ENCODE measurements at regions not wholly inside any gene's neighbourhood (a gene's known extent, or its start where the extent isn't known, plus 50 kb on each side); places are given as distances from the start of the nearest gene placed in this dataset.

GRCh38 chr6:81126150-81126549, 626.3 kb downstream of the TENT5A start:
- CTCF ChIA-PET (ENCODE audit: unreplicated experiment) = no interaction called here
- BruUV-seq (replicated peaks) = no TSS peak
- H3K27ac ChIP-seq (ENCODE audit: low read depth, low read length, poor library complexity, severe bottlenecking) = no peak overlapping the region
- no peak overlapping the region for H3K4me3 ChIP-seq (ENCODE audit: low read depth, low read length, poor library complexity, severe bottlenecking)
- H3K4me1 ChIP-seq (ENCODE audit: insufficient read depth, low read length, poor library complexity, severe bottlenecking) = no peaks in the 10 kb centered on the region
- H3K9me3 ChIP-seq (ENCODE audit: low read length) = no peaks in the 10 kb centered on the region
- intact Hi-C loops (cut with micrococcal nuclease; ENCODE audit: unreplicated experiment) = no loop called here
- H3K36me3 ChIP-seq (ENCODE audit: insufficient read depth, low read length) = no peaks in the 10 kb centered on the region
- H3K4me2 ChIP-seq (ENCODE audit: low read length) = no peak overlapping the region
- no peak overlapping the region for H2AFZ ChIP-seq (ENCODE audit: low read length)
- H4K20me1 ChIP-seq (ENCODE audit: insufficient read depth, low read length) = no peaks in the 10 kb centered on the region
- H3K9me2 ChIP-seq (ENCODE audit: insufficient read depth, low read length) = no peaks in the 10 kb centered on the region
- POLR2A ChIA-PET = no interaction called here
- TF ChIP-seq CTCF (conservative IDR thresholded peaks at IDR 0.05; ENCODE audit: low read length) (no peak), EZH2phosphoT487 (IDR thresholded peaks at IDR 0.05; ENCODE audit: borderline replicate concordance, low read depth, low read length) (no peak)
- DNase-seq (ENCODE audit: low spot score) = no peak
- H3K79me2 ChIP-seq (ENCODE audit: insufficient read depth, low read depth, low read length) = no peaks in the 10 kb centered on the region

DNA sequence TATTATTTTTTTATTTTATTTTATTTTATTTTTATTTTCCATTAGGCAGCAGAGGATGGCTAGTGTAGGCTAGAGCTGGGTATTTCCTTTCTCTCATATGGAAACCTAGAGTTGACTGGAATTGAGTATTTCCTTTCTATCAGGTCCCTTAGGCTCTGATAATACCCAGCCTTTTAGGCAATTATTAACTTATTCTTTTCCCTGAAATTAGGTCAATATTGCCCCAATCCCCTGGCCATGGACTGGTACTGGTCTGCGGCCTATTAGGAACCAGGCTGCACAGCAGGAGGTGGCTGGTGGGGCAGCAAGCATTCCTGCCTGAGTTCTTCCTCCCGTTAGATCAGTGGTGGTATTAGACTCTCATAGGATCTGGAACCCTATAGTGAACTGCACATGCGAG, 632.2 kb downstream of the TENT5A start:
- no peak overlapping the region for H3K4me3 ChIP-seq (ENCODE audit: low read depth, low read length, poor library complexity, severe bottlenecking)
- BruUV-seq (replicated peaks) = no TSS peak
- H3K4me1 ChIP-seq (ENCODE audit: insufficient read depth, low read length, poor library complexity, severe bottlenecking) = no peaks in the 10 kb centered on the region
- no peak for DNase-seq (ENCODE audit: low spot score)
- H3K4me2 ChIP-seq (ENCODE audit: low read length) = no peak overlapping the region
- CTCF ChIA-PET (ENCODE audit: unreplicated experiment) = no interaction called here
- POLR2A ChIA-PET = interaction anchor here (0.6 kb wide), 1 partner anchor 14 kb away, joined by 3 read pairs; no protein-coding TSS in a partner anchor
- no peak overlapping the region for H2AFZ ChIP-seq (ENCODE audit: low read length)
- no peaks in the 10 kb centered on the region for H4K20me1 ChIP-seq (ENCODE audit: insufficient read depth, low read length)
- H3K27ac ChIP-seq (ENCODE audit: low read depth, low read length, poor library complexity, severe bottlenecking) = no peak overlapping the region
- no peaks in the 10 kb centered on the region for H3K9me2 ChIP-seq (ENCODE audit: insufficient read depth, low read length)
- no peak for TF ChIP-seq EZH2phosphoT487 (IDR thresholded peaks at IDR 0.05; ENCODE audit: borderline replicate concordance, low read depth, low read length)
- no peak for TF ChIP-seq CTCF (conservative IDR thresholded peaks at IDR 0.05; ENCODE audit: low read length)
- intact Hi-C loops (cut with micrococcal nuclease; ENCODE audit: unreplicated experiment) = no loop called here
- H3K9me3 ChIP-seq (ENCODE audit: low read length) = no peaks in the 10 kb centered on the region
- no peaks in the 10 kb centered on the region for H3K36me3 ChIP-seq (ENCODE audit: insufficient read depth, low read length)
- H3K79me2 ChIP-seq (ENCODE audit: insufficient read depth, low read depth, low read length) = no peaks in the 10 kb centered on the region

GRCh38 chr6:81105998-81106397, 646.5 kb downstream of the TENT5A start:
- no peaks in the 10 kb centered on the region for H3K4me1 ChIP-seq (ENCODE audit: insufficient read depth, low read length, poor library complexity, severe bottlenecking)
- no peak for DNase-seq (ENCODE audit: low spot score)
- intact Hi-C loops (cut with micrococcal nuclease; ENCODE audit: unreplicated experiment) = no loop called here
- H3K36me3 ChIP-seq (ENCODE audit: insufficient read depth, low read length) = no peaks in the 10 kb centered on the region
- no peak overlapping the region for H2AFZ ChIP-seq (ENCODE audit: low read length)
- H3K4me2 ChIP-seq (ENCODE audit: low read length) = no peak overlapping the region
- POLR2A ChIA-PET = interaction anchor here (0.6 kb wide), 1 partner anchor 14 kb away, joined by 3 read pairs; no protein-coding TSS in a partner anchor
- no TSS peak for BruUV-seq (replicated peaks)
- CTCF ChIA-PET (ENCODE audit: unreplicated experiment) = no interaction called here
- H3K27ac ChIP-seq (ENCODE audit: low read depth, low read length, poor library complexity, severe bottlenecking) = no peak overlapping the region
- H3K79me2 ChIP-seq (ENCODE audit: insufficient read depth, low read depth, low read length) = no peaks in the 10 kb centered on the region
- H3K9me3 ChIP-seq (ENCODE audit: low read length) = 0 out of 2 replicates have a peak, but pooled peaks cover 3% of the 10 kb centered on the region
- H3K9me2 ChIP-seq (ENCODE audit: insufficient read depth, low read length) = no peaks in the 10 kb centered on the region
- no peak for TF ChIP-seq CTCF (conservative IDR thresholded peaks at IDR 0.05; ENCODE audit: low read length)
- no peak for TF ChIP-seq EZH2phosphoT487 (IDR thresholded peaks at IDR 0.05; ENCODE audit: borderline replicate concordance, low read depth, low read length)
- no peaks in the 10 kb centered on the region for H4K20me1 ChIP-seq (ENCODE audit: insufficient read depth, low read length)
- H3K4me3 ChIP-seq (ENCODE audit: low read depth, low read length, poor library complexity, severe bottlenecking) = no peak overlapping the region
